ENCODE measurements at regions not wholly inside any gene's neighbourhood (a gene's known extent, or its start where the extent isn't known, plus 50 kb on each side); places are given as distances from the start of the nearest gene placed in this dataset.

DNA sequence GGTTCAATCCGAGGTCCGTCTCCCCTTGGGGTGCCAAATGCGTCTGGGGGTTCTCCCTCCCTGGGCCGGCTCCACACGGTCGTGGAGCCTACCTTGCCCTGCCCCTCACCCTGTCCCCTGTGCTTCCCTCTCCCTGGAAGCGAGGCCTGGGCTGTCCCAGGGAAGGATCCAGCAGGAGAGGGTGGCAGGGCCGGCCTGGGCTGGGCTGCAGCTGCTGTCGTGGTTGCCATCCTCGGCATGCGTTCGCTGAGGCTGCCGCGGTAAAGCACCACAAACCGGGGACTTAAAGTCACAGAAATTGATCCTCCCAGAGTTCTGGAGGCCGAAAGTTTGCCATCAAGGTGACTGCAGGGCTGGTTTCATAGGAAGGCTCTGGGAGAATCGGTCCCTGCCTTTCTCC lies 123.0 kb upstream of the TMPRSS2 start:
- no peaks in the 10 kb centered on the region for H3K36me3 ChIP-seq
- H3K9ac ChIP-seq = no peak overlapping the region
- no peak overlapping the region for H3K4me3 ChIP-seq
- H3K4me2 ChIP-seq = no peak overlapping the region
- no peak overlapping the region for H3K27ac ChIP-seq
- H3K9me3 ChIP-seq (replicated peaks in 1 of 11) = peaks cover 0 to 13% (median 4%) of the 10 kb centered on the region in 11 experiments; a peak in 6 of 22 replicates
- H4K20me1 ChIP-seq = no peaks in the 10 kb centered on the region
- no peak for TF ChIP-seq Cebpa-rat (IDR thresholded peaks at IDR 0.05)
- H3K27me3 ChIP-seq = no peaks in the 10 kb centered on the region
- peaks cover 0 to 6% (median 0%) of the 10 kb centered on the region in 10 experiments; a peak in 5 of 20 replicates for H3K4me1 ChIP-seq

DNA sequence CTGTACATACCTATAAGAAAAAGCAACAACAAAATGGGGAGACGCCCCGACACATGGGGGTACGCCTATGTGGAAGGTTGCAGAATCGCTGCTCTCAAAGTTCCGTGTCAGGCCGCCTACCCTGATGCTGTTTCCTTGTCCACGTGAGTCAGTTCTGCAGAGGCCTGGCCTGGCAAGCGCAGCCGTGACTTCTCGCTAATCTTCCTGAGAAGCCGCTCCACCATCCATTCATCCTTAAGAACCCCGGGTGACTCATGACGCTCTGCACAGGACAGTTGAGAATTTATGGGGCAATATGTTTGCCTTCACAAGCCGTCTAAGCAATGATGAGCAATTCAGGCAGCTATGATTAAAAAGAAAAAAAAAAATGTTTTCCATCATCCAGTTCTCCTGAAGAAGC lies 122.3 kb upstream of the TMPRSS2 start:
- Histone ChIP-seq H3K27ac (no peak overlapping the region), H3K4me1 (peaks cover 0 to 6% (median 0%) of the 10 kb centered on the region in 10 experiments; a peak in 5 of 20 replicates), H3K36me3 (no peaks in the 10 kb centered on the region), H3K9me3 (replicated peaks in 1 of 11) (peaks cover 0 to 19% (median 7%) of the 10 kb centered on the region in 11 experiments; a peak in 17 of 22 replicates), H3K27me3 (no peaks in the 10 kb centered on the region), H3K9ac (no peak overlapping the region), H3K4me3 (no peak overlapping the region), H4K20me1 (no peaks in the 10 kb centered on the region), H3K4me2 (no peak overlapping the region)
- no peak for TF ChIP-seq Cebpa-rat (IDR thresholded peaks at IDR 0.05)

- TF ChIP-seq Cebpa-rat (IDR thresholded peaks at IDR 0.05) = no peak
- H3K4me1 ChIP-seq = peaks cover 0 to 6% (median 0%) of the 10 kb centered on the region in 10 experiments; a peak in 7 of 20 replicates
- no peak overlapping the region for H3K4me3 ChIP-seq
- no peaks in the 10 kb centered on the region for H3K27me3 ChIP-seq
- H4K20me1 ChIP-seq = no peaks in the 10 kb centered on the region
- no peak overlapping the region for H3K4me2 ChIP-seq
- no peak overlapping the region for H3K9ac ChIP-seq
- H3K36me3 ChIP-seq = no peaks in the 10 kb centered on the region
- peaks cover 18 to 39% (median 27%) of the 10 kb centered on the region in 11 experiments for H3K9me3 ChIP-seq (replicated peaks in 1 of 11)
- no peak overlapping the region for H3K27ac ChIP-seq
Measured at GRCh38 chr21:41628256-41628655, 120.3 kb upstream of the TMPRSS2 start.

- Histone ChIP-seq H4K20me1 (no peaks in the 10 kb centered on the region), H3K36me3 (no peaks in the 10 kb centered on the region), H3K4me2 (no peak overlapping the region), H3K9ac (no peak overlapping the region), H3K27ac (no peak overlapping the region), H3K4me3 (no peak overlapping the region), H3K27me3 (no peaks in the 10 kb centered on the region), H3K9me3 (replicated peaks in 1 of 11) (peaks cover 23 to 48% (median 32%) of the 10 kb centered on the region in 11 experiments), H3K4me1 (peaks cover 6 to 13% (median 7%) of the 10 kb centered on the region in 10 experiments; a peak in 16 of 20 replicates)
- no peak for TF ChIP-seq Cebpa-rat (IDR thresholded peaks at IDR 0.05)
Measured at GRCh38 chr21:41627428-41627827, 119.5 kb upstream of the TMPRSS2 start.

DNA sequence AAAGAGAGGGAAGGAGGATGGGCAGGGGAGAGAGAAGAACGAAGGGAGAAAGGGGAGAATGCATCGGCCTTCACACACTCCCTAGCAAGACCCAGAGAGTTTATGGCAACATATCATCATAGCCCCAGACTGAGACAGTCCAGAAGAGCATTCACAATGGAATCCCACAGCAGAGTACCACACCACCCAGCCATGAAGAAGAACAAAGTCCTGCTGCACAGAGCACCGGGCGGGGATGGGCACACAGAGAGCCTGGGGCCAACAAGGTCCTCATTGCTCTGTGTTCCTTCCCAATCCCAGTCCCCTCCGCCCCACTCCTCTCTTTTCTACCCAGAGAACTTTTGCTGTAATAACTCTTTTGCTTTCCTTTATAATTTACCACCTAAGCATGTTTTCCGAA lies 118.1 kb upstream of the TMPRSS2 start:
- Histone ChIP-seq H4K20me1 (no peaks in the 10 kb centered on the region), H3K4me2 (no peak overlapping the region), H3K4me3 (no peak overlapping the region), H3K4me1 (peaks cover 6 to 8% (median 7%) of the 10 kb centered on the region in 10 experiments; a peak in 15 of 20 replicates), H3K36me3 (no peaks in the 10 kb centered on the region), H3K9ac (no peak overlapping the region), H3K27ac (no peak overlapping the region), H3K9me3 (replicated peaks in 1 of 11) (peaks cover 23 to 48% (median 32%) of the 10 kb centered on the region in 11 experiments), H3K27me3 (no peaks in the 10 kb centered on the region)
- TF ChIP-seq Cebpa-rat (IDR thresholded peaks at IDR 0.05) = no peak

DNA sequence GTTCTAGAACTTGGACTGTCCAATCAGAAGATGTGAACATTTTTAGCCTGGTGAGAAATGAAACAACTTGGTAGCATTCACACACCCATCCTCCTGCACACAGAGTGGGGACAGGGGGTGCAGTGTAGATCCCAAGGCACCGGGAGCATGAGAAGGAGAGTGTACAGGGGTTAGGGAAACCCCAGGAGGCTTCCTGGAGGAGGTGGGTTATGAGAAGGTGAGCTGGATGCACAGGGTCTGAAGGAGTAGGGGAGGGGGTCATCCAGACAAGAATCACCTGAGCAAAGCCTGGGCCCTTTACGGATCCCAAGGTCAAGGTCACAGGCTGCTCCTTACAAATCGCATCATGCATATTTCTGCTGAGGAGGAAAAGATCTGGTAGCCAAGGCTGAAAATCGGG lies 117.5 kb upstream of the TMPRSS2 start:
- H4K20me1 ChIP-seq = no peaks in the 10 kb centered on the region
- H3K4me1 ChIP-seq = peaks cover 6 to 12% (median 9%) of the 10 kb centered on the region in 10 experiments; a peak in 16 of 20 replicates
- H3K27me3 ChIP-seq = no peaks in the 10 kb centered on the region
- TF ChIP-seq Cebpa-rat (IDR thresholded peaks at IDR 0.05) = no peak
- no peak overlapping the region for H3K27ac ChIP-seq
- H3K4me3 ChIP-seq = no peak overlapping the region
- no peaks in the 10 kb centered on the region for H3K36me3 ChIP-seq
- no peak overlapping the region for H3K4me2 ChIP-seq
- peaks cover 23 to 48% (median 32%) of the 10 kb centered on the region in 11 experiments for H3K9me3 ChIP-seq (replicated peaks in 1 of 11)
- H3K9ac ChIP-seq = no peak overlapping the region

DNA sequence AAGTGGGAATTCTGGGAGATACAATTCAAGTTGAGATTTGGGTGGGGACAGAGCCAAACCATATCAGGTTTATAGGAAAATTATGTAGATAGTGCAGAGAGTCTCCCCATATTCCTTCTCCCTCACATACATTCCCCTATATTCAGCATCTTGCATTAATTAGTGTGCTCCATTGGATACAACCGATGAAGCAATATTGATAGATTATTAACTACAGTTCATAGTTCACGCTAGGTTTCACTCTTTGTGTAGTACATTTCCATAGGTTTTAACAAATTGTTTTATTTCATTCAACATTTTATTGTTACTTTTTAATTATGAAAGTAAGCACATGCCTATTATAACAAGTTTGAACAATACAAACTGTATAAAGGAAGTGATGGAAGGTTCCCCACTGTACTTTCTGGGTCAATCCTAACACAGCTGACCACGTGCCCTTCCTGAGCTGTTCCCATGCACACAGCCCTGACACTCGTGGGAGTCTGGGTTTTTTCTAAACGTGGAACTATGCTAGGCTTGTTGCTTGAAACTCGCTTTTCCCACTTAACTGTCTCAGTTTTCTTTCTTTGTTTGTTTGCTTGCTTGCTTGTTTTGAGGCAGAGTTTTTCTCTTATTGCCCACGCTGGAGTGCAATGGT lies 116.8 kb upstream of the TMPRSS2 start:
- no peak for TF ChIP-seq Cebpa-rat (IDR thresholded peaks at IDR 0.05)
- H3K9me3 ChIP-seq (replicated peaks in 1 of 11) = peaks cover 23 to 45% (median 32%) of the 10 kb centered on the region in 11 experiments
- no peaks in the 10 kb centered on the region for H3K36me3 ChIP-seq
- no peak overlapping the region for H3K4me3 ChIP-seq
- peaks cover 6 to 14% (median 9%) of the 10 kb centered on the region in 10 experiments; a peak in 16 of 20 replicates for H3K4me1 ChIP-seq
- no peak overlapping the region for H3K9ac ChIP-seq
- no peak overlapping the region for H3K27ac ChIP-seq
- H3K27me3 ChIP-seq = no peaks in the 10 kb centered on the region
- H4K20me1 ChIP-seq = no peaks in the 10 kb centered on the region
- no peak overlapping the region for H3K4me2 ChIP-seq

GRCh38 chr21:41623945-41624344 lies 116.0 kb upstream of the TMPRSS2 start:
- peaks cover 6 to 14% (median 9%) of the 10 kb centered on the region in 10 experiments; a peak in 16 of 20 replicates for H3K4me1 ChIP-seq
- no peak overlapping the region for H3K4me3 ChIP-seq
- TF ChIP-seq Cebpa-rat (IDR thresholded peaks at IDR 0.05) = no peak
- no peak overlapping the region for H3K27ac ChIP-seq
- H4K20me1 ChIP-seq = no peaks in the 10 kb centered on the region
- H3K9me3 ChIP-seq (replicated peaks in 1 of 11) = peaks cover 23 to 37% (median 29%) of the 10 kb centered on the region in 11 experiments
- H3K4me2 ChIP-seq = no peak overlapping the region
- H3K27me3 ChIP-seq = no peaks in the 10 kb centered on the region
- no peak overlapping the region for H3K9ac ChIP-seq
- H3K36me3 ChIP-seq = no peaks in the 10 kb centered on the region

GRCh38 chr21:41622831-41623548 lies 115.0 kb upstream of the TMPRSS2 start:
- Histone ChIP-seq H3K36me3 (no peaks in the 10 kb centered on the region), H3K4me2 (peak overlapping the region; percentile 11 to 54 (median 34); a peak in 18 of 22 replicates), H3K27me3 (no peaks in the 10 kb centered on the region), H3K9ac (no peak overlapping the region), H3K9me3 (replicated peaks in 1 of 11) (peaks cover 23 to 36% (median 29%) of the 10 kb centered on the region in 11 experiments), H3K4me1 (peaks cover 6 to 14% (median 9%) of the 10 kb centered on the region in 10 experiments; a peak in 16 of 20 replicates), H3K27ac (no peak overlapping the region), H4K20me1 (no peaks in the 10 kb centered on the region), H3K4me3 (no peak overlapping the region)
- TF ChIP-seq Cebpa-rat (IDR thresholded peaks at IDR 0.05) = no peak

Data from BLaER1 treated with 17β-estradiol and CSF1 and Interleukin-3, amounts not matched to agents 10 nM and 100 nM (cell line).